Testis (tissue), 2 donors: ENCODE measurements at regions not wholly inside any gene's neighbourhood (a gene's known extent, or its start where the extent isn't known, plus 50 kb on each side); places are given as distances from the start of the nearest gene placed in this dataset.

Source experiments
- CTCF ChIP-seq, 3 experiments: fragments of 450-650 bp in 2 of 3; fragments of 200-600 bp in 1 of 3; sonication (generic) in 1 of 3; IDR thresholded peaks; one replicate each; pipeline ENCODE4 v1.5.1; 2016 to 2019; ENCODE audit warnings: antibody characterized with exemption in 3 of 3, mild to moderate bottlenecking in 2 of 3, moderate library complexity in 1 of 3
- POLR2A ChIP-seq: fragments of 450-650 bp; IDR thresholded peaks from one replicate; pipeline ENCODE4 v1.6.1; 2017; ENCODE audit warnings: antibody characterized with exemption, mild to moderate bottlenecking, moderate library complexity

GRCh38 chr14:51478175-51478621 lies 173.5 kb upstream of the FRMD6 start:
- TF ChIP-seq CTCF (IDR thresholded peaks at IDR 0.05) (no peak), POLR2A (no peak)
